HG03442 (cell line): ENCODE measurements at regions not wholly inside any gene's neighbourhood (a gene's known extent, or its start where the extent isn't known, plus 50 kb on each side); places are given as distances from the start of the nearest gene placed in this dataset.

ENCODE experiments used
- ATAC-seq: cut with Tn5 transposase; IDR thresholded peaks from one replicate; pipeline ENCODE4 v1.9.1; 2021; ENCODE audit warnings: mild to moderate bottlenecking, moderate library complexity; ENCODE audit not compliant: unreplicated experiment

- ATAC-seq: no peak
Measured at GRCh38 chr5:3734632-3735031, 139.0 kb downstream of the IRX1 start.

GRCh38 chr5:3736466-3736865 is 140.8 kb downstream of the IRX1 start:
- no peak for ATAC-seq

- ATAC-seq: no peak
Measured at GRCh38 chr5:3736926-3737325, 141.3 kb downstream of the IRX1 start.

GRCh38 chr5:3738919-3739318 is 143.3 kb downstream of the IRX1 start:
- ATAC-seq: no peak

GRCh38 chr5:3740546-3741373 is 145.1 kb downstream of the IRX1 start:
- no peak for ATAC-seq

- ATAC-seq: no peak
Measured at GRCh38 chr5:3741374-3741770, 145.7 kb downstream of the IRX1 start.

GRCh38 chr5:3742750-3743149 is 147.1 kb downstream of the IRX1 start:
- ATAC-seq: no peak

- ATAC-seq: no peak
Measured at GRCh38 chr5:3751846-3752245, 156.2 kb downstream of the IRX1 start.

GRCh38 chr5:3778000-3778550 is 182.4 kb downstream of the IRX1 start:
- ATAC-seq: no peak

- ATAC-seq: no peak
Measured at GRCh38 chr5:3778945-3779344, 183.3 kb downstream of the IRX1 start.

GRCh38 chr5:3780278-3780677 is 184.6 kb downstream of the IRX1 start:
- ATAC-seq: no peak

- ATAC-seq: no peak
Measured at GRCh38 chr5:3780907-3781306, 185.3 kb downstream of the IRX1 start.

- no peak for ATAC-seq
Measured at GRCh38 chr5:3784854-3785253, 189.2 kb downstream of the IRX1 start.

GRCh38 chr5:3786165-3786564 is 190.5 kb downstream of the IRX1 start:
- ATAC-seq: no peak

GRCh38 chr5:3786891-3787430 is 191.3 kb downstream of the IRX1 start:
- ATAC-seq: no peak

- ATAC-seq: no peak
Measured at GRCh38 chr5:3787604-3788003, 192.0 kb downstream of the IRX1 start.

- ATAC-seq: no peak
Measured at GRCh38 chr5:3789519-3790193, 194.0 kb downstream of the IRX1 start.

- ATAC-seq: no peak
Measured at GRCh38 chr5:3793162-3793561, 197.5 kb downstream of the IRX1 start.

- no peak for ATAC-seq
Measured at GRCh38 chr5:3794611-3795010, 199.0 kb downstream of the IRX1 start.

GRCh38 chr5:3796736-3797135 is 201.1 kb downstream of the IRX1 start:
- no peak for ATAC-seq

GRCh38 chr5:3801967-3802366 is 206.3 kb downstream of the IRX1 start:
- no peak for ATAC-seq

- no peak for ATAC-seq
Measured at GRCh38 chr5:3809455-3809854, 213.8 kb downstream of the IRX1 start.
